Effector memory CD8-positive, alpha-beta T cell (primary cell): ENCODE measurements at regions not wholly inside any gene's neighbourhood (a gene's known extent, or its start where the extent isn't known, plus 50 kb on each side); places are given as distances from the start of the nearest gene placed in this dataset.
"Not testable (repeated sequence)": the region's sequence is repeated elsewhere in the genome, so short reads cannot be mapped to it uniquely, and the experiment has no call there.

Experiments
- ATAC-seq: fragments of 150-1000 bp; cut with Tn5 transposase; replicated peaks from 2 replicates; pipeline ENCODE4 v1.10.0; 2021; ENCODE audit warnings: mild to moderate bottlenecking, moderate library complexity
- DNase-seq, 3 experiments: peaks; one replicate each; pipeline ENCODE4 v3.0.0; 2021
- H3K27ac Mint-ChIP-seq, 2 donors: one replicate each; pipeline ENCODE4 v1.8.0; 2022; ENCODE audit warnings: mild to moderate bottlenecking in 2 of 2, mixed read lengths in 2 of 2, moderate library complexity in 2 of 2
- H3K27me3 Mint-ChIP-seq, 2 donors: one replicate each; pipeline ENCODE4 v1.8.0; 2022; ENCODE audit warnings: mixed read lengths in 2 of 2
- H3K36me3 Mint-ChIP-seq: one replicate; pipeline ENCODE4 v1.8.0; 2022; ENCODE audit warnings: mild to moderate bottlenecking, moderate library complexity, mixed read lengths; ENCODE audit not compliant: insufficient read depth
- H3K4me1 Mint-ChIP-seq, 2 donors: one replicate each; pipeline ENCODE4 v1.8.0; 2022; ENCODE audit warnings: low read depth in 2 of 2, mixed read lengths in 2 of 2
- H3K4me3 Mint-ChIP-seq, 2 donors: one replicate each; pipeline ENCODE4 v1.8.0; 2022; ENCODE audit warnings: mild to moderate bottlenecking in 2 of 2, mixed read lengths in 2 of 2, moderate library complexity in 2 of 2
- H3K9me3 Mint-ChIP-seq, 2 donors: one replicate each; pipeline ENCODE4 v1.8.0; 2022; ENCODE audit warnings: mixed read lengths in 2 of 2

GRCh38 chr6:140011537-140011936 is 637.1 kb upstream of the CITED2 start:
- ATAC-seq: no peak

GRCh38 chr6:140009286-140009685 is 634.8 kb upstream of the CITED2 start:
- ATAC-seq (no peak), DNase-seq (no peak)
- no peaks in the 10 kb centered on the region for H3K4me1 Mint-ChIP-seq
- H3K27ac Mint-ChIP-seq: no peak overlapping the region
- peaks cover 0 to 7% of the 10 kb centered on the region in 2 donors for H3K27me3 Mint-ChIP-seq
- no peaks in the 10 kb centered on the region for H3K36me3 Mint-ChIP-seq
- no peak overlapping the region for H3K4me3 Mint-ChIP-seq
- no peaks in the 10 kb centered on the region for H3K9me3 Mint-ChIP-seq

More at GRCh38 chr6:140011537-140011936, 637.1 kb upstream of the CITED2 start:
- Mint-ChIP-seq H3K4me3 (no peak overlapping the region), H3K27me3 (peaks cover 3 to 4% of the 10 kb centered on the region in 2 donors), H3K9me3 (no peaks in the 10 kb centered on the region), H3K36me3 (no peaks in the 10 kb centered on the region), H3K4me1 (no peaks in the 10 kb centered on the region), H3K27ac (no peak overlapping the region)
- DNase-seq: no peak

GRCh38 chr6:140007525-140007924 is 633.1 kb upstream of the CITED2 start:
- DNase-seq (no peak), ATAC-seq (no peak)
- no peak overlapping the region for H3K27ac Mint-ChIP-seq
- no peak overlapping the region for H3K4me3 Mint-ChIP-seq
- H3K9me3 Mint-ChIP-seq: no peaks in the 10 kb centered on the region
- H3K4me1 Mint-ChIP-seq: peaks cover 0 to 1% of the 10 kb centered on the region in 2 donors
- peaks cover 0 to 7% of the 10 kb centered on the region in 2 donors for H3K27me3 Mint-ChIP-seq
- no peaks in the 10 kb centered on the region for H3K36me3 Mint-ChIP-seq

DNA sequence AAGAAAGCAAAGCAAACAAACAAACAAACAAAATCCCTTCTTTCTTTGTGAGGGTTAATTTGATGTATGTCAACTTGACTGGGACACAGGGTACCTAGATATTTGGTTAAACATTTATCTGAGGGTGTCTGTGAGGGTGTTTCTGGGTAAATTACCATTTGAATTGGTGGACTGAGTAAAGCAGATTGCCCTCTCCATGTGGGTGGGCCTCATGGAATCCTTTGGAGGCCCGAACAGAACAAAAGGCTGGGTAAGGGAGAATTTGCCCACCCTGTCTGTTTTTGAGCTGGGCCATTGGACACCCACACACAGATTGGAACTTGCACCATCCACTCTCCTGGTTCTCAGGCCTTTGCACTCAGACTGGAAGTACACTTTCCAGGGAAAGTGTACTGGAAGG is 628.8 kb upstream of the CITED2 start:
- DNase-seq (no peak), ATAC-seq (no peak)
- Mint-ChIP-seq H3K4me1 (peaks cover 0 to 1% of the 10 kb centered on the region in 2 donors), H3K36me3 (no peaks in the 10 kb centered on the region), H3K27me3 (peaks cover 0 to 15% of the 10 kb centered on the region in 2 donors), H3K4me3 (no peak overlapping the region), H3K27ac (no peak overlapping the region), H3K9me3 (no peaks in the 10 kb centered on the region)

DNA sequence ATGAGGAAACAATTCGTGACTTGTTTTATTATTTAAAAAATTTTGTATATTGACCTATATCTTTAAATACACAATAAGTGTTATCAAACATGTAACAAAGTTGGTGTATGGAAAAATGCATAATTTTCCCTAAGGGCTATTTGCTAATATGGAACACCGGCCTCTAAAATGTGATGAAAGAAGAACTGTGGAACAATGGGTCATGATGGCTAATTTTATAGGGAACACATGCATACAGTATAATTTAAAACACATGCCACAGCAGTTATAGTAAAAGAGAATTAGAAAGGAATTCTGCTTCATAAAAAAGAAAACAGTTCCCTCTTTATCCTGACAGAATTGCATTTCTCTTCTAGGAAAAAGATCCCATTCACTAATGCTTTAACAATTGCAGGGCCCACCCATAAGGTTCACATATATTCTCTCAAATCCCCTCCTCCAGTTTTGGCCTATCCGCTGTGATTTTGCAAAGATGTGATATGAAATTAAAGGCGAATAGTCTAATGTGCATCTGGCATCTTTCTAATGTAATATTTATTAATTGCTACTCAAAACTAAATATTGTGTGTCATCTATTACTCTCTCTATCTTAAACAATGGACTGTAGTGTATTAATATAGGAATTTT is 628.1 kb upstream of the CITED2 start:
- DNase-seq: no peak
- ATAC-seq: no peak
- no peaks in the 10 kb centered on the region for H3K9me3 Mint-ChIP-seq
- H3K36me3 Mint-ChIP-seq: no peaks in the 10 kb centered on the region
- peaks cover 0 to 15% of the 10 kb centered on the region in 2 donors for H3K27me3 Mint-ChIP-seq
- no peak overlapping the region for H3K27ac Mint-ChIP-seq
- no peak overlapping the region for H3K4me3 Mint-ChIP-seq
- peaks cover 0 to 1% of the 10 kb centered on the region in 2 donors for H3K4me1 Mint-ChIP-seq

DNA sequence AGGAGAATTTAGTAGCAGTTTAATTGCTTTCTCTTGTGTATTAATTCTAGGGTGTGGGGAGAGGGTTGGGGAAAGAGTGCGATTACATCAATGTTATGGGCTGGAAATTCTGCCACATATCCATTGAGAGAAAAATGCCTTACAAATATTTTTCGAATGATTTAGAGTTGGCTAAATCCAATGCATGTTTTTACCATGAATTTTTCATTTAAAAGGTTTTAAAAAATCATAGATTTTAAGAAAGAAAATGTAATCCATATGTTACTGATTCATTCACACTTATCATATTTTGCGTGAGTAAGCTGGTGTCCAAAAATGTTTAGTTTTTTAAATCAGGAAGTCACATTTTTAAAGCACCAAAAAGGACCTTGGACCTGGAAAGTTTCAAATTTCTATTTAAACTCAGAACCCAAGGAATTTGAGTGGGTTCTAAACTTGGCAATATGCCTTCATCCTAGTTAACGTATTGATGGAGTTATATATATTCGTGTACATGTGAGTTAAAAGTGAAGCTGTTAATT is 627.4 kb upstream of the CITED2 start:
- no peak overlapping the region for H3K27ac Mint-ChIP-seq

GRCh38 chr6:140001005-140001404 is 626.6 kb upstream of the CITED2 start:
- Mint-ChIP-seq H3K36me3 (no peaks in the 10 kb centered on the region), H3K9me3 (no peaks in the 10 kb centered on the region), H3K4me3 (no peak overlapping the region), H3K27ac (no peak overlapping the region), H3K27me3 (peaks cover 0 to 8% of the 10 kb centered on the region in 2 donors), H3K4me1 (peaks cover 0 to 1% of the 10 kb centered on the region in 2 donors)
- ATAC-seq (no peak), DNase-seq (no peak)

More for the DNA sequence above, 627.4 kb upstream of the CITED2 start:
- Mint-ChIP-seq H3K36me3 (no peaks in the 10 kb centered on the region), H3K9me3 (no peaks in the 10 kb centered on the region), H3K4me3 (no peak overlapping the region), H3K4me1 (peaks cover 0 to 1% of the 10 kb centered on the region in 2 donors), H3K27me3 (peaks cover 0 to 15% of the 10 kb centered on the region in 2 donors)
- ATAC-seq (no peak), DNase-seq (no peak)

DNA sequence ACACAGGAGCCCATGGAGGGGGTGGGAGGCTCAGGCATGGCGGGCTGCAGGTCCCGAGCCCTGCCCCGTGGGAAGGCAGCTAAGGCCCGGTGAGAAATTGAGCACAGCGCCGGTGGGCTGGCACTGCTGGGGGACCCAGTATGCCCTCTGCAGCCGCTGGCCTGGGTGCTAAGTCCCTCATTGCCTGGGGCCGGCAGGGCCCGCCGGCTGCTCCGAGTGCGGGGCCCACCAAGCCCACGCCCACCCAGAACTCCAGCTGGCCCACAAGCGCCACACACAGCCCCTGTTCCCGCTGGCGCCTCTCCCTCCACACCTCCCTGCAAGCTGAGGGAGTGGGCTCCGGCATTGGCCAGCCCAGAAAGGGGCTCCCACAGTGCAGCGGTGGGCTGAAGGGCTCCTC is 625.2 kb upstream of the CITED2 start:
- not testable (repeated sequence) for H3K27ac Mint-ChIP-seq, H3K36me3 Mint-ChIP-seq, H3K4me1 Mint-ChIP-seq, H3K27me3 Mint-ChIP-seq, H3K9me3 Mint-ChIP-seq, DNase-seq, H3K4me3 Mint-ChIP-seq, ATAC-seq

- H3K36me3 Mint-ChIP-seq, H3K27ac Mint-ChIP-seq, DNase-seq, H3K4me3 Mint-ChIP-seq, H3K9me3 Mint-ChIP-seq, ATAC-seq, H3K27me3 Mint-ChIP-seq, H3K4me1 Mint-ChIP-seq: not testable (repeated sequence)
These were observed 624.0 kb upstream of the CITED2 start for GRCh38 chr6:139998478-139998877.

DNA sequence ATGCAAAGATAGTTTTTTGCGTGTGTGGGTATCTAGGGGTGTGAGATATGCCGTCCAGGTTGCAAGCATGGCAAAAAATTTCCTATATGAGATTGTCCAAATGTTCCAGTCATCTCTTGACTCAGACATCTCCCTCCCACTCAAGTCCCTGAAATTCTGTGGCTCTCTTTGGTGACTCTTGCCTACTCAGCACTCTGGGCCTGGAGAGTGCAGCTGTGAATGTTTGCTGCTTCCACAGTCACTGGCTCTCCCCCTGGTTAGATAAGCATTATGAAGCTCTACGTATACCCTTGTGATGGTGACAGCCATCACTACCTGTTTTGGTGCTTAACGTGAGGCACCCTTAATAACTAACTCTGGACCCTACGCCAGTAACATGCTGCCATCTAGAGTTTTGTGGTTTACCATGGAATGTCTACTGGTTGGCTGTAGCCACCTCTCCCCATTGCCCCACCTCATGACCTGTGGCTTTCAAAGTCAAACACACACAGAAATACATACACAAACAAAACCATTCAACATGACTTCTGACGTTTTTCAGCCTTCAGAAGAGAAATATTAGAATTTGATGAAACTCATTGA is 621.9 kb upstream of the CITED2 start:
- ATAC-seq: no peak
- Mint-ChIP-seq H3K27ac (no peak overlapping the region), H3K4me3 (no peak overlapping the region), H3K9me3 (no peaks in the 10 kb centered on the region), H3K36me3 (no peaks in the 10 kb centered on the region), H3K4me1 (no peaks in the 10 kb centered on the region), H3K27me3 (peaks cover 0 to 8% of the 10 kb centered on the region in 2 donors)
- DNase-seq: no peak

GRCh38 chr6:139994998-139995397 is 620.5 kb upstream of the CITED2 start:
- Mint-ChIP-seq H3K4me3 (no peak overlapping the region), H3K36me3 (no peaks in the 10 kb centered on the region), H3K27ac (no peak overlapping the region), H3K27me3 (peaks cover 0 to 13% of the 10 kb centered on the region in 2 donors), H3K9me3 (no peaks in the 10 kb centered on the region), H3K4me1 (no peaks in the 10 kb centered on the region)
- ATAC-seq (no peak), DNase-seq (no peak)

GRCh38 chr6:139990856-139991465 is 616.5 kb upstream of the CITED2 start:
- Mint-ChIP-seq H3K4me1 (no peaks in the 10 kb centered on the region), H3K36me3 (no peaks in the 10 kb centered on the region)

DNA sequence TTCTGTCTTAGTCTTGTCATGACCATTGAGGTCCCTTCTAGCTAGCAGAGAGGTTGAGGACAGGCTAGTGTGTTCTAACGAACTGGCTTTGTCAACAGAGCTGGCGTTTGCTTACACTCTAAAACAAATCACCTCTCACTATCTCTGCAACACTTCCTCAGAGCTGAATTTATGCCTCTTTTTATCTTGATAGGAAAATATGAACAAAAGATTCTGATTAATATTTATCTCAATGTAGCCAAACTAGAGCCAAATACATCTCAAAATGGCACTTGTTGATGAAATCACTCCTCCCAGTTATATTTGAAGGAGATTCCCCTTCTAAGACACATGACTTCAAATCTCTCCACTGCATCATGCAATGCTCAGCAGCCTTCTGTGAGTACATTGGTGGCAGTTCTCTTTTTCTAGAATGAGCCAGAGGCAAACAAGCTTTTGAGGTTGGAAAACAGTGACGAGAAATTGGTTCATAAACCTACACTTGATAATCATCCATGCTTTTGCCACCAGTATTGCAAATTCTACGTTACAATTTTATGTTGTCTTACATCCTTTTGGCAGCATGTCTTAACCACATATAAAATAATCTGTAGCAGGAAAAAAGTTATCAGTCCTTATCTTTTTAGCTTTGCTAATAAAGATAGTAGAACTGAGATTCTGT is 615.7 kb upstream of the CITED2 start:
- H3K4me1 Mint-ChIP-seq: no peaks in the 10 kb centered on the region
- ATAC-seq (no peak), DNase-seq (no peak)
- no peaks in the 10 kb centered on the region for H3K36me3 Mint-ChIP-seq
- H3K9me3 Mint-ChIP-seq: no peaks in the 10 kb centered on the region
- H3K27me3 Mint-ChIP-seq: peaks cover 6 to 13% of the 10 kb centered on the region in 2 donors
- no peak overlapping the region for H3K4me3 Mint-ChIP-seq
- no peak overlapping the region for H3K27ac Mint-ChIP-seq

More at GRCh38 chr6:139990856-139991465, 616.5 kb upstream of the CITED2 start:
- DNase-seq: no peak
- Mint-ChIP-seq H3K9me3 (no peaks in the 10 kb centered on the region), H3K27me3 (peaks cover 6% of the 10 kb centered on the region in 2 donors), H3K4me3 (no peak overlapping the region), H3K27ac (no peak overlapping the region)
- no peak for ATAC-seq
